Left ventricle myocardium inferior (tissue), 1 donor: ENCODE measurements at regions not wholly inside any gene's neighbourhood (a gene's known extent, or its start where the extent isn't known, plus 50 kb on each side); places are given as distances from the start of the nearest gene placed in this dataset.

Experiments used
- DNase-seq: peaks from one replicate; pipeline ENCODE4 v3.0.0-alpha.2; 2020
- H3K27ac ChIP-seq: fragments of 200-600 bp; replicated peaks from 2 replicates; pipeline ENCODE4 v1.8.0; 2021
- H3K27me3 ChIP-seq: fragments of 200-600 bp; 2 replicates; pipeline ENCODE4 v1.8.0; 2021; ENCODE audit warnings: low read depth
- H3K36me3 ChIP-seq: fragments of 200-600 bp; 2 replicates; pipeline ENCODE4 v1.8.0; 2021
- H3K4me1 ChIP-seq: fragments of 200-600 bp; 2 replicates; pipeline ENCODE4 v1.8.0; 2021
- H3K4me3 ChIP-seq: fragments of 200-600 bp; 2 replicates; pipeline ENCODE4 v1.8.0; 2021; ENCODE audit warnings: mild to moderate bottlenecking, moderate library complexity
- H3K9me3 ChIP-seq: fragments of 200-600 bp; replicated peaks from 2 replicates; pipeline ENCODE4 v1.8.0; 2021
- intact Hi-C: fragments of 100-400 bp; cut with micrococcal nuclease; formaldehyde crosslinking; loops from one replicate; pipeline ENCODE4 v1.11.0; 2022
- TF ChIP-seq, protein P1 (sequence below): fragments of 200-600 bp; IDR thresholded peaks from 2 replicates; pipeline ENCODE4 v1.8.0; 2021; ENCODE audit warnings: antibody characterized with exemption, mild to moderate bottlenecking, borderline replicate concordance
- donor health status: DM: no; HTN: yes; CAD: no; lungs with severe emphysema.

DNA sequence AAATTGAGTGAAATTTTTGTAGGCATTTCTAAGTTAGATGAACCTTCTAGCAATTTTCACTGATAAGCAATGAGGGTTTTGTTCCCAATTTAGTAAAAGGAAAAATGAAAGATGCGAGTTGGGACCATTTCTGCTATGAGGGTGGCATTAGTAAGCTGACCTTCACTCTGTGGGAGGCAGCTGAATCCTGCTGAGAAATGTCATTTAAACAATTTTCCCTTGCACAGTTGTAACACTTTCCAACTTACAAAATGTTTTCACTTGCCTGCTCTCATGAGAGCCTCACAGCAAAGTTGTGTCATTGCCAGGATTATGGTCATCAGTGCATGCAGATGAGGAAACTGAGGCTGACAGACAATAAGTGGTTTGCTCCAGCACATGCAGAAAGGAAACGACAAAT is 527.7 kb downstream of the TNS1 start:
- H3K4me1 ChIP-seq: peaks cover 7% of the 10 kb centered on the region
- H3K27me3 ChIP-seq: no peaks in the 10 kb centered on the region
- H3K9me3 ChIP-seq: no peaks in the 10 kb centered on the region
- no peak overlapping the region for H3K27ac ChIP-seq
- TF ChIP-seq, protein P1, sequence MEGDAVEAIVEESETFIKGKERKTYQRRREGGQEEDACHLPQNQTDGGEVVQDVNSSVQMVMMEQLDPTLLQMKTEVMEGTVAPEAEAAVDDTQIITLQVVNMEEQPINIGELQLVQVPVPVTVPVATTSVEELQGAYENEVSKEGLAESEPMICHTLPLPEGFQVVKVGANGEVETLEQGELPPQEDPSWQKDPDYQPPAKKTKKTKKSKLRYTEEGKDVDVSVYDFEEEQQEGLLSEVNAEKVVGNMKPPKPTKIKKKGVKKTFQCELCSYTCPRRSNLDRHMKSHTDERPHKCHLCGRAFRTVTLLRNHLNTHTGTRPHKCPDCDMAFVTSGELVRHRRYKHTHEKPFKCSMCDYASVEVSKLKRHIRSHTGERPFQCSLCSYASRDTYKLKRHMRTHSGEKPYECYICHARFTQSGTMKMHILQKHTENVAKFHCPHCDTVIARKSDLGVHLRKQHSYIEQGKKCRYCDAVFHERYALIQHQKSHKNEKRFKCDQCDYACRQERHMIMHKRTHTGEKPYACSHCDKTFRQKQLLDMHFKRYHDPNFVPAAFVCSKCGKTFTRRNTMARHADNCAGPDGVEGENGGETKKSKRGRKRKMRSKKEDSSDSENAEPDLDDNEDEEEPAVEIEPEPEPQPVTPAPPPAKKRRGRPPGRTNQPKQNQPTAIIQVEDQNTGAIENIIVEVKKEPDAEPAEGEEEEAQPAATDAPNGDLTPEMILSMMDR: no peak
- no peak for DNase-seq
- H3K36me3 ChIP-seq: no peaks in the 10 kb centered on the region
- no peak overlapping the region for H3K4me3 ChIP-seq
- intact Hi-C loops: no loop called here

DNA sequence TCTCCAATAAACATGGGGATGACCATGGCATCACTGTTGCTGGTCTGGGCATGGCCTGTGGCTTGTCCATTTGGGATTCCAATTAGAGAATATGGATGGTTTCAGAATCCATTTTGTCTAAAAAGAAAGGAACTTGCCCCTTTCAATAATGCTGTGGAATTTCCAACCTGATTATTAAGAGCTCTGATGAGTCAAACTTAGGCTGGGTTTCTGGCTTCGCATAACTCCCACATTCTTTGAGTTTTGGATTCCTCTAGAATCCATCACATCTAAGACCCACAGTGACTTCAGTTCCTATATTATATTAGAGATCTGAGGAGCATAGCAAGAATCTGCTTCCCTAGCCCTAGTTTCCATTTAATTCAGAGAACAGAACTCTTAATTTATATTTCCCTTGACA is 531.5 kb downstream of the TNS1 start:
- peaks cover 10% of the 10 kb centered on the region for H3K9me3 ChIP-seq
- no peak overlapping the region for H3K4me3 ChIP-seq
- intact Hi-C loops: no loop called here
- no peak for DNase-seq
- TF ChIP-seq, protein P1: no peak
- H3K36me3 ChIP-seq: no peaks in the 10 kb centered on the region
- no peaks in the 10 kb centered on the region for H3K27me3 ChIP-seq
- no peak overlapping the region for H3K27ac ChIP-seq
- no peaks in the 10 kb centered on the region for H3K4me1 ChIP-seq

DNA sequence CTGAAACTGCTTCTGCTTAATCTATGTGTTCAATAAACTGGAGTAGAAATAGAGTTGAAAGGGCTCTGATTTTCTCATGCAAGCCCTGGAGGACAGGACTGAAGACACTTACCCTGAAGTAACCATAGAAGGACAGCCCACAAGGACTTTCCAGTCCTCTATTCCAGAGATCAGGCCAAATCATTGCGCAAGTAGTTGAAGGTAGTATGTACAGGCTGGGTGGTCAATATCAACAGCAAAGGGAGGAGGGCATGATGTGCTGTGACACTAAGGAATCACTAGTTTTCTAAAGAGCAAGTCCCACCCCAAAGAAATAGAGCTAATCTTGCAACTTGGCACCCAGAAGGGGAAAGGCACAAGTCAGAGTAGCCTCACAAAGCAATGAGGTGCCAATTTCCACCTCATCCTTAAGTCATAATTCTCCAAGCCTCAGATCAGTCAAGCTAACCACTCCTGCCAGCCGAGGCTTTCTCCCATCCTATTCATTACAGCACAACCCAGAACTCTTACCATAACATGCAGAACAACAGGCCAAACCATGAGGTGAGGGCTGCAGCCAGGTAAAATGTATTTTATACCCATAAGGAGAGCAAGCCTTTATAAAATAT is 533.5 kb downstream of the TNS1 start:
- intact Hi-C loops: no loop called here
- Histone ChIP-seq H3K4me3 (no peak overlapping the region), H3K27me3 (no peaks in the 10 kb centered on the region), H3K9me3 (peaks cover 10% of the 10 kb centered on the region), H3K27ac (no peak overlapping the region), H3K36me3 (no peaks in the 10 kb centered on the region), H3K4me1 (no peaks in the 10 kb centered on the region)
- TF ChIP-seq, protein P1: no peak
- no peak for DNase-seq

DNA sequence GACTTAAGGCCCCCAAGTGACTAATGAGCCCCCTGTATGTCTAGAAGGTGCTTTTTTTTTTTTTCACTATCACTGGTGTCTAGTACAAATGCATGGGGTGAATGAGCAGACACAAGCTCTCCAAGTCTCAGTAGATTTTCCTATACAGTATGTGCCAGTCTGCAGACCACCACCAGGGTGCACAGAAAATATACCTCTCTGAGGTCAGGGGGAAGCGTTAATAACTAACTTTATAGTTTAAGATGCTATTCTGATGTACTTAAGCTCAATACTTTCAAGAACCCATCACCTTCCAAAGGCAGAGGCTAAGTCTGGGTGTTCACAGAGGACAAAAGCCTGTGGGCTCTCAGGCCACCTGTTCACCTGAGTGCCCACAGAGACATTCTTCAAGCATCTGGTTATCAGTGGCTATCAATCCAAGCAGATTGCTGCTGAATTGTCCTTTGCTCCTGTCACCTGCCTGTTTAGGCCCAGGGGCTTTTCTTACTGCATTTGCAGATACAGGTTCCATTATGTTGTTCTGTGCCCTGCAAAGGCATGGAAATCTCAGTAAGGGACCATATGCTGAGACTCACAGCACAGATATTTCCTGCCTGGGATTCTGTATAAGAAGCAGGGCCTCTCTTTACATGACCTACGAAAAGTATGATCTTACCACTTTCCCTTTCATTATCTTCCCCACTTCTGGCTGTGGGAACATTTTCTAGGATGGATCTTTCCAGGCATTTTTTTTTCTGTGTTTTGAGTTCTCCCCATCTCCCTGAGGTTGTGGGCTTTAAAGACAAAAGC is 534.6 kb downstream of the TNS1 start:
- TF ChIP-seq, protein P1: no peak
- H3K27ac ChIP-seq: no peak overlapping the region
- no peak for DNase-seq

DNA sequence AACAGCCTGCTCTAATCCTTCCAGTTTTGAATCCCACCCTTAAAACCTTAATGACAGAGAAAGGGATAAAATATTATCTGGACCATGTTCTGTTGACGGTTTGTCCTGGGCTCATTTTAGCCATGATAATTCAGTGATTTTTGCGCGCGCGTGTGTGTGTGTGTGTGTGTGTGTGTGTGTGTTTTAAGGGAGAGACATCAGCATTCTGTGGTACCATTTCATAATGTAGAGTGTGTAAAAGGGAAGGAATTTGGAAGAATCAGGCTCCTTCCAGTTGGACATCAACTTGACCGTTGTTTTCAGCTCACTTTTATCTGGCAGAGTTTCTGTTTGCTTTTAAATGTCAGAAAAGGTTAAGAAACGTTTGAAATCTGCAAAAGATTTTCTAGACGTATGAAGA is 535.5 kb downstream of the TNS1 start:
- no peaks in the 10 kb centered on the region for H3K27me3 ChIP-seq
- no peak overlapping the region for H3K4me3 ChIP-seq
- no peaks in the 10 kb centered on the region for H3K36me3 ChIP-seq
- TF ChIP-seq, protein P1: no peak
- intact Hi-C loops: no loop called here
- H3K27ac ChIP-seq: no peak overlapping the region
- no peak for DNase-seq
- no peaks in the 10 kb centered on the region for H3K4me1 ChIP-seq
- H3K9me3 ChIP-seq: peaks cover 10% of the 10 kb centered on the region

More for the DNA sequence above, 534.6 kb downstream of the TNS1 start:
- Histone ChIP-seq H3K9me3 (peaks cover 10% of the 10 kb centered on the region), H3K27me3 (no peaks in the 10 kb centered on the region), H3K4me3 (no peak overlapping the region), H3K4me1 (no peaks in the 10 kb centered on the region), H3K36me3 (no peaks in the 10 kb centered on the region)
- intact Hi-C loops: no loop called here
